ENCODE measurements at regions not wholly inside any gene's neighbourhood (a gene's known extent, or its start where the extent isn't known, plus 50 kb on each side); places are given as distances from the start of the nearest gene placed in this dataset.
"Not testable (repeated sequence)": the region's sequence is repeated elsewhere in the genome, so short reads cannot be mapped to it uniquely, and the experiment has no call there.

GRCh38 chr17:72189768-72190593 lies 69.2 kb downstream of the SOX9 start:
- peaks cover 5% of the 10 kb centered on the region for H3K9me3 ChIP-seq (ENCODE audit: severe bottlenecking)
- no peak for DNase-seq
- H3K36me3 ChIP-seq = no peaks in the 10 kb centered on the region
- H3K4me3 ChIP-seq (ENCODE audit: low read depth, low read length) = no peak overlapping the region
- no peak overlapping the region for H3K27ac ChIP-seq
- peaks cover 63% of the 10 kb centered on the region for H3K27me3 ChIP-seq (ENCODE audit: insufficient read depth, low read depth, severe bottlenecking)
- no peak for TF ChIP-seq CTCF (IDR thresholded peaks at IDR 0.05; ENCODE audit: low read depth, low read length)

- Histone ChIP-seq H3K36me3 (no peaks in the 10 kb centered on the region), H3K9me3 (ENCODE audit: severe bottlenecking) (peaks cover 5% of the 10 kb centered on the region), H3K27me3 (ENCODE audit: insufficient read depth, low read depth, severe bottlenecking) (peaks cover 67% of the 10 kb centered on the region), H3K4me3 (ENCODE audit: low read depth, low read length) (no peak overlapping the region), H3K27ac (no peak overlapping the region)
- DNase-seq = no peak
- no peak for TF ChIP-seq CTCF (IDR thresholded peaks at IDR 0.05; ENCODE audit: low read depth, low read length)
These were observed 70.5 kb downstream of the SOX9 start for GRCh38 chr17:72191356-72191755.

GRCh38 chr17:72191921-72192799 lies 71.3 kb downstream of the SOX9 start:
- no peak for DNase-seq
- H3K36me3 ChIP-seq = no peaks in the 10 kb centered on the region
- H3K9me3 ChIP-seq (ENCODE audit: severe bottlenecking) = peaks cover 5% of the 10 kb centered on the region
- H3K27ac ChIP-seq = no peak overlapping the region
- H3K27me3 ChIP-seq (ENCODE audit: insufficient read depth, low read depth, severe bottlenecking) = peaks cover 63% of the 10 kb centered on the region
- no peak overlapping the region for H3K4me3 ChIP-seq (ENCODE audit: low read depth, low read length)
- no peak for TF ChIP-seq CTCF (IDR thresholded peaks at IDR 0.05; ENCODE audit: low read depth, low read length)

- H3K27ac ChIP-seq = no peak overlapping the region
- no peak for DNase-seq
- no peak for TF ChIP-seq CTCF (IDR thresholded peaks at IDR 0.05; ENCODE audit: low read depth, low read length)
- peaks cover 65% of the 10 kb centered on the region for H3K27me3 ChIP-seq (ENCODE audit: insufficient read depth, low read depth, severe bottlenecking)
- H3K9me3 ChIP-seq (ENCODE audit: severe bottlenecking) = peaks cover 5% of the 10 kb centered on the region
- no peaks in the 10 kb centered on the region for H3K36me3 ChIP-seq
- H3K4me3 ChIP-seq (ENCODE audit: low read depth, low read length) = no peak overlapping the region
These were observed 72.0 kb downstream of the SOX9 start for GRCh38 chr17:72192800-72193192.

- Histone ChIP-seq H3K4me3 (ENCODE audit: low read depth, low read length) (no peak overlapping the region), H3K27ac (no peak overlapping the region)
- DNase-seq = no peak
These were observed 72.7 kb downstream of the SOX9 start for GRCh38 chr17:72193391-72194106.

GRCh38 chr17:72194107-72194440 lies 73.3 kb downstream of the SOX9 start:
- H3K9me3 ChIP-seq (ENCODE audit: severe bottlenecking) = not testable (repeated sequence)

More at GRCh38 chr17:72193391-72194106, 72.7 kb downstream of the SOX9 start:
- Histone ChIP-seq H3K9me3 (ENCODE audit: severe bottlenecking) (peaks cover 5% of the 10 kb centered on the region), H3K27me3 (ENCODE audit: insufficient read depth, low read depth, severe bottlenecking) (peaks cover 62% of the 10 kb centered on the region), H3K36me3 (no peaks in the 10 kb centered on the region)
- no peak for TF ChIP-seq CTCF (IDR thresholded peaks at IDR 0.05; ENCODE audit: low read depth, low read length)

More at GRCh38 chr17:72194107-72194440, 73.3 kb downstream of the SOX9 start:
- H3K4me3 ChIP-seq (ENCODE audit: low read depth, low read length); H3K27ac ChIP-seq; DNase-seq; H3K36me3 ChIP-seq: not testable (repeated sequence)
- peaks cover 61% of the 10 kb centered on the region for H3K27me3 ChIP-seq (ENCODE audit: insufficient read depth, low read depth, severe bottlenecking)

All from WERI-Rb-1 (cell line).